Sigmoid colon (tissue), 6 donors: ENCODE measurements at regions not wholly inside any gene's neighbourhood (a gene's known extent, or its start where the extent isn't known, plus 50 kb on each side); places are given as distances from the start of the nearest gene placed in this dataset.

Experiments used
- DNase-seq: peaks from one replicate; pipeline ENCODE4 v3.0.0-alpha.2; 2019
- H3K27ac ChIP-seq, 4 donors: fragments of 200-600 bp; sonication (generic); one replicate each; pipeline ENCODE4 v1.5.1; 2016 to 2019; ENCODE audit warnings: mild to moderate bottlenecking in 1 of 4
- H3K27me3 ChIP-seq, 3 donors: fragments of 200-600 bp; sonication (generic); one replicate each; pipeline ENCODE4 v1.5.1; 2019; ENCODE audit warnings: mild to moderate bottlenecking in 1 of 3
- H3K36me3 ChIP-seq, 4 donors: fragments of 200-600 bp; sonication (generic); one replicate each; pipeline ENCODE4 v1.5.1; 2016 to 2019
- H3K4me1 ChIP-seq, 4 donors: fragments of 200-600 bp; sonication (generic); one replicate each; pipeline ENCODE4 v1.5.1; 2017 to 2019
- H3K4me3 ChIP-seq, 4 donors: fragments of 200-600 bp; sonication (generic); one replicate each; pipeline ENCODE4 v1.5.1; 2017 to 2019; ENCODE audit warnings: mild to moderate bottlenecking in 2 of 4, moderate library complexity in 1 of 4
- H3K9me3 ChIP-seq, 4 donors: fragments of 200-600 bp in 3 of 4; sonication (generic) in 3 of 4; one replicate each; pipeline versions ENCODE4 v1.5.1 to v1.6.1; 2013 to 2019
- EP300 ChIP-seq, 4 donors: sonication (generic); formaldehyde crosslinking; IDR thresholded peaks; one replicate each; pipeline ENCODE4 v1.6.1; 2017; ENCODE audit warnings: antibody characterized with exemption in 4 of 4
- POLR2A ChIP-seq, 2 donors: fragments of 450-650 bp; IDR thresholded peaks; one replicate each; pipeline ENCODE4 v1.6.1; 2016; ENCODE audit warnings: antibody characterized with exemption in 2 of 2, mild to moderate bottlenecking in 2 of 2, moderate library complexity in 2 of 2
- POLR2AphosphoS5 ChIP-seq, 4 donors: sonication (generic); formaldehyde crosslinking; IDR thresholded peaks; one replicate each; pipeline ENCODE4 v1.6.1; 2017; ENCODE audit warnings: antibody characterized with exemption in 4 of 4
- whole genome bisulfite sequencing, 2 donors: extraction: QIAGEN DNeasy Blood & Tissue Kit; methylation state at CpG; one replicate each; pipeline ENCODE4 v1.1.7; 2013; 5-methylcytosine and 5-hydroxymethylcytosine counted together
- intact Hi-C: fragments of 100-400 bp; cut with DNase I; formaldehyde crosslinking; loops from one replicate; pipeline ENCODE4 v1.15.1; 2023
- TF ChIP-seq, protein P1 (sequence below), 4 experiments: fragments of 450-650 bp in 3 of 4; fragments of 200-600 bp in 1 of 4; IDR thresholded peaks; one replicate each; pipeline ENCODE4 v1.5.1; 2016 to 2019; ENCODE audit warnings: antibody characterized with exemption in 4 of 4, mild to moderate bottlenecking in 3 of 4, moderate library complexity in 2 of 4
- donor health status: healthy with polysubstance abuse.
- donor health status: healthy.

DNA sequence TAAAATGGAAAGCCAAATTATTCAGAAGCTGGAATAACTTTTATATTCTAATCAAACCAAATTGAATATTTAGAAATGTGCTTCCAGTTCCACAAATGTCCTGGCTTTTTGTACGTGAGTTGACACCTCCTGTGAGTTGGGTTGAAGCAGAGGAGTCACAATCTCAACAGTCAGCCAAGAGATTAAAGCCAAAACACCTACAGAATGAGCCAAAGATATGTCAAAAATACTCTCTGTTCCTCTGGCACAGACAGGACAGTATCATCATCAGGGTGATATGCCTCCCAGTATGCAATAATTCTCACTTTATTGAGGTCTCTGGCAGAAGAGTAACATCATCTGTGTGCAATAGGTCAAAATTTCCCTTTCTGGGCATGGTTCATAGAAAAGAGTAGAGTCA, 914.3 kb upstream of the AMELY start:
- no peak for DNase-seq
- TF ChIP-seq POLR2A (IDR thresholded peaks at IDR 0.05), result no peak
- TF ChIP-seq, protein P1, sequence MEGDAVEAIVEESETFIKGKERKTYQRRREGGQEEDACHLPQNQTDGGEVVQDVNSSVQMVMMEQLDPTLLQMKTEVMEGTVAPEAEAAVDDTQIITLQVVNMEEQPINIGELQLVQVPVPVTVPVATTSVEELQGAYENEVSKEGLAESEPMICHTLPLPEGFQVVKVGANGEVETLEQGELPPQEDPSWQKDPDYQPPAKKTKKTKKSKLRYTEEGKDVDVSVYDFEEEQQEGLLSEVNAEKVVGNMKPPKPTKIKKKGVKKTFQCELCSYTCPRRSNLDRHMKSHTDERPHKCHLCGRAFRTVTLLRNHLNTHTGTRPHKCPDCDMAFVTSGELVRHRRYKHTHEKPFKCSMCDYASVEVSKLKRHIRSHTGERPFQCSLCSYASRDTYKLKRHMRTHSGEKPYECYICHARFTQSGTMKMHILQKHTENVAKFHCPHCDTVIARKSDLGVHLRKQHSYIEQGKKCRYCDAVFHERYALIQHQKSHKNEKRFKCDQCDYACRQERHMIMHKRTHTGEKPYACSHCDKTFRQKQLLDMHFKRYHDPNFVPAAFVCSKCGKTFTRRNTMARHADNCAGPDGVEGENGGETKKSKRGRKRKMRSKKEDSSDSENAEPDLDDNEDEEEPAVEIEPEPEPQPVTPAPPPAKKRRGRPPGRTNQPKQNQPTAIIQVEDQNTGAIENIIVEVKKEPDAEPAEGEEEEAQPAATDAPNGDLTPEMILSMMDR (IDR thresholded peaks at IDR 0.05), result no peak
- no peak for TF ChIP-seq EP300 (IDR thresholded peaks at IDR 0.05)
- no peak for TF ChIP-seq POLR2AphosphoS5 (IDR thresholded peaks at IDR 0.05)
- intact Hi-C loops, result no loop called here
- no peak overlapping the region for H3K27ac ChIP-seq
- no peak overlapping the region for H3K4me3 ChIP-seq
- no peaks in the 10 kb centered on the region for H3K4me1 ChIP-seq
- H3K9me3 ChIP-seq, result no peaks in the 10 kb centered on the region
- H3K27me3 ChIP-seq, result no peaks in the 10 kb centered on the region
- 90 to 91% methylated on average over 1 of the region's 1 CpG for WGBS, 2 donors
- H3K36me3 ChIP-seq, result no peaks in the 10 kb centered on the region

DNA sequence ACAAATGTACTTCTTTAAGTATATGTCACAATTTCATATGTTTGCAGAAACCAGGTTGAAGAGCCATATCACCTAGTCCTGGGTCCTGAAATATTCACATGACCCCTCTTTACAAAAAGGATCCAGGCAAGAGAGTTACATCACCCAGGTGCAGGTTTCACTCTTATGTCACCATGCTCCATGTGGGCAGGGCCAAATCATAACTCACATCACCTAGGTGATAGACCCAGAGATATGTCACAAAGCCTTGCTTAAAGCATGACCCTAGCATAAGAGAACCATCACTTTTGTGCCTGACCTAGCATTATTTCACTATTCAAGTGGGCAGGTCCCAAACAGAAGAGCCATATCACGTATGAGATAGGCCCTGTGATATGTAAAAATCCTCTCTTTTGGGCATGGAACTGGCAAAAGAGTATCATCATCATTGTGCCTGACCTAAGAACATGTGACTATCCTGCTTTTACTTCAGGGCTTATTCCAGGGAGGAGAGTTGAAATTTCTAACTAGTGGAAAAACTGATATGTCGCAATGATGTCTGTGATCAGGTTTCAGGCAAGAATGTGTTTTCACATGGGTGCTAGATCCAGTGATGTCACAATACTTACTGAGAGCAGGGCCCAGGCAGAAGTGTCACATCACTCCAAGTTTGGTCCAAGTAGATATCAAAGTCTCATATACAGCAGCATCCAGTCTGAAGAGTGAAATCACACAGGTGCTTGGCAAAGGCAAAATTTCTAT, 909.9 kb upstream of the AMELY start:
- H3K4me1 ChIP-seq, result no peaks in the 10 kb centered on the region
- H3K4me3 ChIP-seq, result no peak overlapping the region
- H3K27me3 ChIP-seq, result no peaks in the 10 kb centered on the region
- DNase-seq, result no peak
- H3K27ac ChIP-seq, result no peak overlapping the region
- 94 to 95% methylated on average over 2 of the region's 2 CpGs for WGBS, 2 donors
- no peak for TF ChIP-seq POLR2AphosphoS5 (IDR thresholded peaks at IDR 0.05)
- no peak for TF ChIP-seq EP300 (IDR thresholded peaks at IDR 0.05)
- TF ChIP-seq, protein P1 (IDR thresholded peaks at IDR 0.05), result no peak
- no peak for TF ChIP-seq POLR2A (IDR thresholded peaks at IDR 0.05)
- H3K36me3 ChIP-seq, result no peaks in the 10 kb centered on the region
- H3K9me3 ChIP-seq, result no peaks in the 10 kb centered on the region
- intact Hi-C loops, result no loop called here

DNA sequence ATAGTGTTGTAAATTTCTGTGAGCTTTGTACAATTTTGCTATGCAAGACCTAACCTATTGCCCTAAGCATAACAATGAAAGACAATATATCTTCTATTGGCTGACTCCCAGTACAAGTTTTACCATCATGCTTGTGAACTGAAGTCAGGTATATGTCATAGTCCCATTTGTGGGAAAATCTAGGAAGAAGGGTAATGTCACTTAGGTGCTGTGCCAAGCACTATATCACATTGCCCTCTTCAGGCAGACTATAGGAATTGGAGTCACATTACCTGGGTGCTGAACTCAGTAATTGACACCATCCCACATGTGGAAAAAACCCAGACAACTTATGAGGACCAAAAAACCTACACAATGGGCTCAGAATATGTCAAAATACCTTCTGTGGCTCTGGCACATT, 907.4 kb upstream of the AMELY start:
- intact Hi-C loops, result no loop called here
- no peak for DNase-seq
- H3K27me3 ChIP-seq, result no peaks in the 10 kb centered on the region
- no peaks in the 10 kb centered on the region for H3K36me3 ChIP-seq
- no peaks in the 10 kb centered on the region for H3K9me3 ChIP-seq
- no peak overlapping the region for H3K27ac ChIP-seq
- H3K4me1 ChIP-seq, result no peaks in the 10 kb centered on the region
- H3K4me3 ChIP-seq, result no peak overlapping the region
- no peak for TF ChIP-seq POLR2A (IDR thresholded peaks at IDR 0.05)
- no peak for TF ChIP-seq POLR2AphosphoS5 (IDR thresholded peaks at IDR 0.05)
- no peak for TF ChIP-seq EP300 (IDR thresholded peaks at IDR 0.05)
- TF ChIP-seq, protein P1 (IDR thresholded peaks at IDR 0.05), result peak in 2 of 4 experiments; percentile 15 to 34

DNA sequence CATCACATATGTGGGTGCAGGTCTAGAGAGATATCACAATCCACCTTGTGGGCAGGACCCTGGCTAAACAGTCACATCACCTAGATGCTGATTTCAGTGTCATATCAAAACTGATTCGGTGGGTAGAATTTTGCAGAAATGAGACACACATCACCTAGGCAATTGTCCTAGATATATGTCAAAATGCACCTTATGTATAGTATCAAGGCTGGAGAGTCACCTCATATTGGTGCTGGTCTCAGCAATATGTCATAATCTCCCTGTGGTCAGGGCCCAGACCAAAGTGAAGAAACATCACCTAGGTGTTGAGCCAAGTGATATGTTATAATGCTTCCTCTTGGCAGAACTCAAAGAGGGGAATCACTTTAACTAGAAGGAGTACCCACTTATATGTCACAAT, 905.0 kb upstream of the AMELY start:
- H3K27ac ChIP-seq, result no peak overlapping the region
- 82 to 94% methylated on average over 1 of the region's 1 CpG for WGBS, 2 donors
- TF ChIP-seq, protein P1 (IDR thresholded peaks at IDR 0.05), result no peak
- TF ChIP-seq EP300 (IDR thresholded peaks at IDR 0.05) (no peak), POLR2AphosphoS5 (IDR thresholded peaks at IDR 0.05) (no peak), POLR2A (IDR thresholded peaks at IDR 0.05) (no peak)
- no peaks in the 10 kb centered on the region for H3K27me3 ChIP-seq
- no peak for DNase-seq
- no peaks in the 10 kb centered on the region for H3K9me3 ChIP-seq
- intact Hi-C loops, result no loop called here
- no peaks in the 10 kb centered on the region for H3K4me1 ChIP-seq
- no peak overlapping the region for H3K4me3 ChIP-seq
- H3K36me3 ChIP-seq, result no peaks in the 10 kb centered on the region

DNA sequence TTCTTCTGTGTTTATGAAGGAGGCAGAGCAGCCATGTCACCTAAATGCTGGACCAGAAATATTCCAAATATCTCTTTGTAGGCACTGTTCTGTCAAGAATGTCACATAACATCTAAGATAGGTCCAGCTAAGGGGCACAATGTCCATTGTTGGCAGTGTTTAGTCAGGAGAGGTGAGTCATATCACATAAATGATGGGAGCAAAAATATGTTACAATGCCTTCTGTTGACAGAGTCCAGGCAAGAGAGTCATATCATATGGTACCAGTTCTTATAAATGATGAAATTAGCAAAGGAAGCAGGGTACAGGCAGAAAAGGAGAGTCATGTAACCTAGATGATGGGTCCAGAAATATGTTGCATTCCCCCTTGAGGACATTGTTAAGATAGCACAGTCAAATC, 904.4 kb upstream of the AMELY start:
- no peaks in the 10 kb centered on the region for H3K27me3 ChIP-seq
- no peaks in the 10 kb centered on the region for H3K4me1 ChIP-seq
- intact Hi-C loops, result no loop called here
- no peaks in the 10 kb centered on the region for H3K9me3 ChIP-seq
- no peak for DNase-seq
- no peak overlapping the region for H3K27ac ChIP-seq
- TF ChIP-seq, protein P1 (IDR thresholded peaks at IDR 0.05), result no peak
- TF ChIP-seq POLR2AphosphoS5 (IDR thresholded peaks at IDR 0.05) (no peak), EP300 (IDR thresholded peaks at IDR 0.05) (no peak), POLR2A (IDR thresholded peaks at IDR 0.05) (no peak)
- H3K36me3 ChIP-seq, result no peaks in the 10 kb centered on the region
- H3K4me3 ChIP-seq, result no peak overlapping the region
